A673 (cell line): ENCODE measurements at regions not wholly inside any gene's neighbourhood (a gene's known extent, or its start where the extent isn't known, plus 50 kb on each side); places are given as distances from the start of the nearest gene placed in this dataset.

Source experiments
- CTCF ChIP-seq: fragments of 300-800, 200-600 bp; sonication (generic); conservative IDR thresholded peaks from 2 replicates; pipeline ENCODE4 v1.5.1; 2017; ENCODE audit warnings: low read depth, mild to moderate bottlenecking, antibody characterized with exemption, low read length, moderate library complexity, mixed read lengths
- EZH2 ChIP-seq: fragments of 200-600 bp; sonication (generic); IDR thresholded peaks from 2 replicates; pipeline ENCODE4 v1.6.1; 2017; ENCODE audit warnings: borderline replicate concordance, low read depth, mild to moderate bottlenecking, mixed read lengths, antibody characterized with exemption, low read length; ENCODE audit not compliant: poor library complexity, severe bottlenecking

- TF ChIP-seq CTCF = no peak
- TF ChIP-seq EZH2 = no peak
Observed at GRCh38 chr4:24196785-24197184, 306.9 kb upstream of the PPARGC1A start.
